GM20000 (cell line): ENCODE measurements at regions not wholly inside any gene's neighbourhood (a gene's known extent, or its start where the extent isn't known, plus 50 kb on each side); places are given as distances from the start of the nearest gene placed in this dataset.

Source experiments
- DNase-seq: peaks from one replicate; pipeline ENCODE4 v3.0.0; 2012; ENCODE audit warnings: low spot score
- TF ChIP-seq, protein P1 (sequence below): IDR thresholded peaks from 2 replicates; pipeline ENCODE4 v1.5.1; 2012; ENCODE audit warnings: mild to moderate bottlenecking, control low read depth; ENCODE audit errors: extremely low read depth, missing control alignments

DNA sequence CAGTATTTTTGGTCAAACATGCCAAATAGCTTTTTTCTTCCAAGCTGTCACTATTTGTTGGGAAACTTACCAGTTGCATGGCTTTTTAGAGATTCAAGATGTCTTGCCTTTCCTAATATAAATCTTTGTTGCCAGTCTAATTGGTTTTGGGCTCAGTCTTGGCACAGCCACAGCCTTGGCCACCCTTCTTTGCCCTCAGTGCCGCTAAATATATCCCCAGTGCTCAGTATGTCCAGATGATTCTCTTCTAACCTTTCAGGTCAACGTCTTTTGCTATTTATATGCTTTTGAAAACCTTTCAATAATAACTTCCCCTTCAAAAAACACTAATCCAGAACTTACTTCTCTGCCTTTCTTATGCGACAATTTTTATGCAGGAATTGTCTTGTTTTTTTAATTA is 483.1 kb upstream of the ZFHX3 start:
- no peak for DNase-seq
- TF ChIP-seq, protein P1, sequence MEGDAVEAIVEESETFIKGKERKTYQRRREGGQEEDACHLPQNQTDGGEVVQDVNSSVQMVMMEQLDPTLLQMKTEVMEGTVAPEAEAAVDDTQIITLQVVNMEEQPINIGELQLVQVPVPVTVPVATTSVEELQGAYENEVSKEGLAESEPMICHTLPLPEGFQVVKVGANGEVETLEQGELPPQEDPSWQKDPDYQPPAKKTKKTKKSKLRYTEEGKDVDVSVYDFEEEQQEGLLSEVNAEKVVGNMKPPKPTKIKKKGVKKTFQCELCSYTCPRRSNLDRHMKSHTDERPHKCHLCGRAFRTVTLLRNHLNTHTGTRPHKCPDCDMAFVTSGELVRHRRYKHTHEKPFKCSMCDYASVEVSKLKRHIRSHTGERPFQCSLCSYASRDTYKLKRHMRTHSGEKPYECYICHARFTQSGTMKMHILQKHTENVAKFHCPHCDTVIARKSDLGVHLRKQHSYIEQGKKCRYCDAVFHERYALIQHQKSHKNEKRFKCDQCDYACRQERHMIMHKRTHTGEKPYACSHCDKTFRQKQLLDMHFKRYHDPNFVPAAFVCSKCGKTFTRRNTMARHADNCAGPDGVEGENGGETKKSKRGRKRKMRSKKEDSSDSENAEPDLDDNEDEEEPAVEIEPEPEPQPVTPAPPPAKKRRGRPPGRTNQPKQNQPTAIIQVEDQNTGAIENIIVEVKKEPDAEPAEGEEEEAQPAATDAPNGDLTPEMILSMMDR, result no peak

DNA sequence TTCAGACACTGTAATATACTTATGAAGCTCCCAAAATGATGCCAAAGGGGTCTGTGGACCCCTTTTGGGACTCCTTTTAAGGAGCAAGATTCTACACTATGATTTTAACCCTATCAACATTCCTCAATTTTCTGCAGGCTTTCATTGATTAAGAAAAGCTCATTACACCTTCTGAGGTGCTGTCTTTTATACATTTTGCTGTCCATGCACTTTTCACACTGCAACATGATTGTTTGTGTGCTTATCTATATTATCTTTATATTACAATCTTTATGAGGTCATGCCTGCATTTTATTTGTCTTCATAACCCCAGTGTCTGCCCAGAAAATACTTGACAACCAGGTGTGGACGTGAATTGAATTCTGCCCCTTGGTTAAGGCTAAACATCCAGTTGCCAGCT is 482.6 kb upstream of the ZFHX3 start:
- no peak for DNase-seq
- TF ChIP-seq, protein P1, result no peak

DNA sequence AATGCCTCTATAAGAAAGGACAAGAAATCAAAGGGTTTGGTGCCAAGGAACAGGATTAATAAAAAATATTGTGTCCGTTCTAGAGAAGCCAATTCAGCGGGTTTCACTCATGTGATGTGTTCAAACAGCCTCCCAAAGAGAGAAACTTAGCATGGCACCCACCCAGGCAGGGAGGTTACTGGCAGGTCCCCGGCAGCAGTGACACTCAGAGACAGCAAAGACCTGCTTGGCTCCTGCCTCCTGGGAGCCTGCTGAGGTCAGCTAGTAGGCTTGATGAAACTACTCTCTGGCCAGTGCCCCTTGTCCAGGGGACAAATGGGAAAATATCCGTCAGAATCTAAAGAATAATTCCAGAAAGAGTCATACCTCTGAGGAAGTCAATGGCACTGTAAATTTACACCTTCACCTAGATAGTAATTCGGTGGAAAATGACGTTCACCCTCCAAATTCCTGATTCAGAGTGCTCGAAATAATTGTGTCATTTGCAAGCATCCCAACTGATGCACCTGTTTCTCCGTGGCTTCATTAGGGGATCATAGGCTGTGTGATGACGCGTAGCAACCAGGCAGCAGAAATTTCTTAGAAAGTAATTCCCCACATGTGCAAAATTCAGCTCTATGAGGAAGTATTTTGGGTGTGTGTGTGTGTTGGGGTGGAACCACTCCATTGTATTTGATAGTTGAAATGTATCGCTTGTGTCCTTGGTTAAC is 481.5 kb upstream of the ZFHX3 start:
- TF ChIP-seq, protein P1, result no peak
- DNase-seq, result no peak

DNA sequence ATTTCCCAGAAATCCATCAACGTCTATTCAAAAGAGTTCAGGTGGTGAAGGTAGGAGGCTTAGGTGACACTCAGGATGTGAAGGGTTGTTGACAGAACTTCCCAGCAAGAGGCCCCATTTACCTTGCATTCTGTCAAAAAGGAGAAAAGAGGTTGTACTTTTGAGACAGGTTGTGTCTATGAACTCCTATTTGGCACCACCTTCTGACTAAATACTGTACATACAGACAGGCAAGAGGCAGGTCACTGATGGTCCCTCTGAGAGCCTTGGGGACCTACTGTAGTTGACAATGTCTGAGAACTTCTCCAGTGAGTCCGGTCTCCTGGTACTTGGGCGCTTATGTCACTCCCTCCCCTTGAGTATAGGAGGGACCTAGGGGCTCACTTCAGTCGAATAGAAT is 479.3 kb upstream of the ZFHX3 start:
- TF ChIP-seq, protein P1, result no peak
- DNase-seq, result no peak

DNA sequence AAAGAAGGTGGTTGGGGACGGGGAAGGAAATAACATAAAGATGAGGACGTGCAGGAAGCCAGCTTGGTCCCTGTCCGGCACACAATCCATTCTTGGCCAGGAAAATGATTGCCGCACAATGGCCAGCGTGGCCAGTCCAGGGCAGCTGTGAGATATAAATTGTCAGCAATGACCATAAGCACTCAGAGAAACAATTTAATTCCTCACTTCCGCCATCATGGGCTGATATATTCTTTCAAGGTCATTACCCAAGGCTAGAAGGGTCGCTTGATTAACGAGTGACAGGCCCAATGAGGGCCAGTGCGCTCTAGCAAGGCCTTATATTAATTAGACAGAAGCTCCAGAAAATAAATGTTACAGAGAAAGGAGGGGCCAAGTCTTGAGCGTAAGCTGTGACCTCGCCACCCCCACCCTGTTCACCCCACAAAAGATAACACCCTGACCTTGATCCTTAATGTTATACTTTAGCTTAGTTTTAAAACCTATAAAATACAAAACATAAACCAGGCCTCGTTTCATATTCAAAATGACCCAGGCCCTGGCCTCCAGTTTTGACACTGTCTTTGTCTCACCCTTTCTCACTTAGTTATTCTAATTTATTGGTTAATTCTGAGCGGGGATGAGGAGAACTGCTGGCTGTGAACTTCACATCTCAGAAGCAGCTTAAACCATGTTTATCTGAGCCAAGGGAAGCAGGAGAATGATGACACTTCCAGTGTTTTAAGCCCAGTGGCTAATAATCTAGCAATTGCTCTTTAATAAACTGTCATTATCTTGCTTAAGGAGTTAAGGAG is 478.3 kb upstream of the ZFHX3 start:
- DNase-seq, result no peak
- TF ChIP-seq, protein P1, result no peak

DNA sequence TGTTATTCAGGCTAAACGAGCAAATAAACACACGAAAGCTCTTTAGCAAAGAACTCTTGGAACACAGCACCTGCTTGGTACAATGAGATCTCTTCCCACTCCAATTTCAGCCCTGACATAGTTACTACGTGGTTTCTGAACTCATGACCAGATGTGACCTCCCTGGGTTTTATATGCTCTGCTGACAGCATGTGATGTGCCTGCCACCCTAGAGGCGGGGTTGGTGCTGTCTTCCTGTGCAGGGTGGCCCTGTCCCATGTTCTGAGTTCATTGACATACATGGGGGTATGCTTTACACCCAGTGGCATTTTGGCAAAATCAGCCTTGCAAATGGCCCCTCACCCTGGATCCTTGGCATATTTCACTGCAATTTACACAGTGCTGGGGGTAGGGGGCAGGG is 475.3 kb upstream of the ZFHX3 start:
- no peak for DNase-seq
- TF ChIP-seq, protein P1, result no peak

DNA sequence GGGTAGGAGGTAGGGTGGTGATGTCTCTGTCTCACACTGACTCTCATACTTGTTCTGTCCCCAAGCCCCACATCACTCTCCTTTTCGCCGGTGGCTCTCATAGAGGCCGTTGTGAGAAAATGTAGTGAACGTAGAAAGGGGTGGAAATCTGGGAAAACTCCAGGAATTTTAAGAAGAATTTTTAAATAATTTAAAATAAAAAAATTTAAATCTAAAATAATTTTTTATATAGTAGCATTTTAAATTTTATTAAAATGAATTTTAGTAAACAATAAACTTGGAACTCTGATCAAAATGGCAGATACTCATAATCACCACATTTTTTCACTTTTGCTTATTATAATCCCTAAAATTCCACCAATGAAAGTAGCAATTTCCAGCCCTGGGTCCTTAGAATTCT is 473.6 kb upstream of the ZFHX3 start:
- DNase-seq, result no peak
- TF ChIP-seq, protein P1, result no peak
